ENCODE measurements at regions not wholly inside any gene's neighbourhood (a gene's known extent, or its start where the extent isn't known, plus 50 kb on each side); places are given as distances from the start of the nearest gene placed in this dataset.

DNA sequence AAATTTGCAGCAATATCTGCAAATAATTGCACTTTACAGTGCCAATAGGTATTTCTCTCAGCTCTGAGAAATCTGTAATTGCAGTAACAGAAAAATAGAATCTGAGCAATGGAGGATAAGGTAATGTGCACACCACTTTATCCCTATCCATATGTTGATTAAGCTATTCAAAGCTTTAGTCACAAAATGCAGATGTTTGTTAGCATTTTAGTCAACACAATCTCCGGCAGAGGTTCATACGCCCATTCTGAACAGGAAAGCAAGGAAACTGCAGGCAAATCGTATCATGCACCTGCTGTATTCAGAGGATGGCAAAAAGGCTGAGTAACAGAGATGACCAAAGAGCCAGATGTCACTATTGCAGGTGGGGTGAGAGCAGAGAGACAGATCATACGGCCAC lies 566.2 kb upstream of the CDH2 start:
- intact Hi-C loops (cut with DNase I) = no loop called here

DNA sequence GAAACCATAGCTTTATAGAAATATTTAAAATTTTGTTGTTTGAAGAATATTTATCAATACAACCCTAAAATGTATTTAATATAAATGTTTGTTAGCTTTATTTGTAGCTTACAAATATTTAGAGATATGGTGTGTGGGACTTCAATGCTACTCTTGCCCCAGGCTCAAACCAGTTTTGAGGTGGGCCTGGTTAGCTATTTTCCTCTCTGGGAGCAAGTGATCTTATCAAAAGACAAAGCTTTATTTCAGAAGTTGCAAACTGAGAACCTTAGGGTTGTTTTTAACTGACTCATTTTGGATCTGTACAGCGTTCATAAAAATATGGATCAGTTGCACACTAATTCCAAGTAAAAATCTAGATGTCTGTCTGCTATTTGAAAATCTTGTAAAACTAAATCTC lies 563.6 kb upstream of the CDH2 start:
- no peak overlapping the region for H3K27ac ChIP-seq
- H3K9me3 ChIP-seq = no peaks in the 10 kb centered on the region
- H3K36me3 ChIP-seq (replicated peaks in 1 of 2; ENCODE audit: insufficient read depth in 1 of 2, low read depth in 2 of 2) = no peaks in the 10 kb centered on the region
- DNase-seq (no peak), ATAC-seq (no peak)
- no peak overlapping the region for H3K4me3 ChIP-seq
- TF ChIP-seq, protein P1, sequence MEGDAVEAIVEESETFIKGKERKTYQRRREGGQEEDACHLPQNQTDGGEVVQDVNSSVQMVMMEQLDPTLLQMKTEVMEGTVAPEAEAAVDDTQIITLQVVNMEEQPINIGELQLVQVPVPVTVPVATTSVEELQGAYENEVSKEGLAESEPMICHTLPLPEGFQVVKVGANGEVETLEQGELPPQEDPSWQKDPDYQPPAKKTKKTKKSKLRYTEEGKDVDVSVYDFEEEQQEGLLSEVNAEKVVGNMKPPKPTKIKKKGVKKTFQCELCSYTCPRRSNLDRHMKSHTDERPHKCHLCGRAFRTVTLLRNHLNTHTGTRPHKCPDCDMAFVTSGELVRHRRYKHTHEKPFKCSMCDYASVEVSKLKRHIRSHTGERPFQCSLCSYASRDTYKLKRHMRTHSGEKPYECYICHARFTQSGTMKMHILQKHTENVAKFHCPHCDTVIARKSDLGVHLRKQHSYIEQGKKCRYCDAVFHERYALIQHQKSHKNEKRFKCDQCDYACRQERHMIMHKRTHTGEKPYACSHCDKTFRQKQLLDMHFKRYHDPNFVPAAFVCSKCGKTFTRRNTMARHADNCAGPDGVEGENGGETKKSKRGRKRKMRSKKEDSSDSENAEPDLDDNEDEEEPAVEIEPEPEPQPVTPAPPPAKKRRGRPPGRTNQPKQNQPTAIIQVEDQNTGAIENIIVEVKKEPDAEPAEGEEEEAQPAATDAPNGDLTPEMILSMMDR (IDR thresholded peaks at IDR 0.05) = no peak
- no peak for TF ChIP-seq POLR2A (IDR thresholded peaks at IDR 0.05)
- intact Hi-C loops (cut with DNase I) = no loop called here
- H3K4me1 ChIP-seq = no peaks in the 10 kb centered on the region
- WGBS, 2 donors = 60 to 80% methylated on average over 1 of the region's 1 CpG
- H3K27me3 ChIP-seq = no peaks in the 10 kb centered on the region

More for the DNA sequence above, 566.2 kb upstream of the CDH2 start:
- no peak for ATAC-seq
- Histone ChIP-seq H3K27me3 (no peaks in the 10 kb centered on the region), H3K9me3 (no peaks in the 10 kb centered on the region), H3K27ac (no peak overlapping the region), H3K4me1 (no peaks in the 10 kb centered on the region), H3K4me3 (no peak overlapping the region), H3K36me3 (replicated peaks in 1 of 2; ENCODE audit: insufficient read depth in 1 of 2, low read depth in 2 of 2) (no peaks in the 10 kb centered on the region)
- TF ChIP-seq, protein P1 (IDR thresholded peaks at IDR 0.05) = no peak
- TF ChIP-seq POLR2A (IDR thresholded peaks at IDR 0.05) = no peak
- WGBS, 2 donors = 63 to 75% methylated on average over 4 of the region's 4 CpGs
- DNase-seq = no peak

DNA sequence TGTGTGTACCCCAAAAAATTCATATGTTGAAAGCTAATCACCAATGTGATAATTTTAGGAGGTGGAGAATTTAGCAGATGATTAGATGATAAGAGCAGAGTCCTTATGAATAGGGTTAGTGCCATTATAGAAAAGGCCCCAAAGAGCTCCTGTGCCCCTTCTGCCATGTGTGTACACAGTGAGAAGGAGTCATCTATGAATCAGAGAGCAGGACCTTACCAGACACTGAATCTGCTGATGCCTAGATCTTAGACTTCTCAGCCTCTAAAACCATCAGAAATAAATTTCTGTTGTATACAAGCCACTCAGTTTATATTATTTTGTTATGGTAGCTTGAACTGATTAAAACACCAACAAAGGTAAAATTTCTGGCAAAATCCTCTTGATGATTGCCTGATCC lies 560.0 kb upstream of the CDH2 start:
- ATAC-seq = no peak
- no peaks in the 10 kb centered on the region for H3K36me3 ChIP-seq (replicated peaks in 1 of 2; ENCODE audit: insufficient read depth in 1 of 2, low read depth in 2 of 2)
- intact Hi-C loops (cut with DNase I) = no loop called here
- TF ChIP-seq, protein P1 (IDR thresholded peaks at IDR 0.05) = no peak
- no peak for TF ChIP-seq POLR2A (IDR thresholded peaks at IDR 0.05)
- no peaks in the 10 kb centered on the region for H3K9me3 ChIP-seq
- H3K4me1 ChIP-seq = no peaks in the 10 kb centered on the region
- no peak overlapping the region for H3K27ac ChIP-seq
- H3K4me3 ChIP-seq = no peak overlapping the region
- no peaks in the 10 kb centered on the region for H3K27me3 ChIP-seq
- DNase-seq = no peak

DNA sequence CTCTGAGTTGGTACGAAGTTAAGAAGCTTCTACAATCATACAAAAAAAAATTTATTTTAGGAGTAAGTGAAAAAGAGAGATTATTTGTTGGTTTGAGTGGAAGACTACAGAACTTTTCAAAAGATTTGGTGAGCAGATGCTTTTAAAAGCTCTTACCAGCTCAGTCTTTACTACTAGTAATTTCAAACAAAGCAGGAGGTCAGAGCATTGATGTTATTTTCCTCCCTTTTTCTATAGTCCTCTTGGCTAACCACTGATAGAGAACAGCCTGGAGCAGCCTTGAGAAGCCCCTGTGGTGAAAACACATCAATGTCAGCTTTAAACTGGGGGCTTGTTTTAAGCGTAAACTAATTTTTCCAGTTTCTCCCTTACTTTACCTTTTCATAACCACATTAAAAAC lies 559.3 kb upstream of the CDH2 start:
- no peak for TF ChIP-seq POLR2A (IDR thresholded peaks at IDR 0.05)
- TF ChIP-seq, protein P1 (IDR thresholded peaks at IDR 0.05) = no peak
- DNase-seq (no peak), ATAC-seq (no peak)
- no peaks in the 10 kb centered on the region for H3K27me3 ChIP-seq
- no peaks in the 10 kb centered on the region for H3K9me3 ChIP-seq
- H3K27ac ChIP-seq = no peak overlapping the region
- intact Hi-C loops (cut with DNase I) = no loop called here
- no peaks in the 10 kb centered on the region for H3K4me1 ChIP-seq
- no peaks in the 10 kb centered on the region for H3K36me3 ChIP-seq (replicated peaks in 1 of 2; ENCODE audit: insufficient read depth in 1 of 2, low read depth in 2 of 2)
- H3K4me3 ChIP-seq = no peak overlapping the region
- 55 to 68% methylated on average over 2 of the region's 2 CpGs for WGBS, 2 donors

DNA sequence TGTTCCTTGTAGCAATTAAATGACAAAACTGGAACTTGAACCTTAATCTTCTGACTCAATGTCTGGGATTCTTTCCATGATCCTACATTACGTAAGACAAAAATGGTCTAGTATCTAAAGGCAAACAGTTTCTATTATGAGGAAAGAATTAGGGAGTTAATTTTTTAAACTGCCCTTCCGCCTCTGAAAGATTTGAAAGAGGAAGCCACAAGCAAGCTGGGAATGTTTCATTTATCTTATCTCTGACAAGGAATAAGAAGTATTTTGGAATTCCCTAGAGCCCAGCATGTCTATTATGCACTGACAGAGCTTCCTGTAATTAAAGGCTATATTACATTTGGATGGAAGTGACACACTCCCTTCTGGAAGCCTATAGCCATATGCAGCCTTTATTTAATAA lies 558.8 kb upstream of the CDH2 start:
- ATAC-seq (peak; percentile 40), DNase-seq (no peak)
- TF ChIP-seq, protein P1 (IDR thresholded peaks at IDR 0.05) = no peak
- no peak for TF ChIP-seq POLR2A (IDR thresholded peaks at IDR 0.05)
- H3K9me3 ChIP-seq = no peaks in the 10 kb centered on the region
- H3K27me3 ChIP-seq = no peaks in the 10 kb centered on the region
- no peaks in the 10 kb centered on the region for H3K36me3 ChIP-seq (replicated peaks in 1 of 2; ENCODE audit: insufficient read depth in 1 of 2, low read depth in 2 of 2)
- H3K4me1 ChIP-seq = no peaks in the 10 kb centered on the region
- intact Hi-C loops (cut with DNase I) = no loop called here
- no peak overlapping the region for H3K27ac ChIP-seq
- WGBS, 2 donors = 55% methylated on average over 2 of the region's 2 CpGs
- H3K4me3 ChIP-seq = no peak overlapping the region

All from body of pancreas (tissue), 4 donors.